GM12873 (cell line): ENCODE measurements at regions not wholly inside any gene's neighbourhood (a gene's known extent, or its start where the extent isn't known, plus 50 kb on each side); places are given as distances from the start of the nearest gene placed in this dataset.

ENCODE experiments used
- TF ChIP-seq, protein P1 (sequence below): IDR thresholded peaks from 2 replicates; pipeline ENCODE4 v1.5.1; 2012; ENCODE audit warnings: low read depth, mild to moderate bottlenecking, moderate library complexity, low read length, control low read depth; ENCODE audit not compliant: insufficient read depth; ENCODE audit errors: missing control alignments

DNA sequence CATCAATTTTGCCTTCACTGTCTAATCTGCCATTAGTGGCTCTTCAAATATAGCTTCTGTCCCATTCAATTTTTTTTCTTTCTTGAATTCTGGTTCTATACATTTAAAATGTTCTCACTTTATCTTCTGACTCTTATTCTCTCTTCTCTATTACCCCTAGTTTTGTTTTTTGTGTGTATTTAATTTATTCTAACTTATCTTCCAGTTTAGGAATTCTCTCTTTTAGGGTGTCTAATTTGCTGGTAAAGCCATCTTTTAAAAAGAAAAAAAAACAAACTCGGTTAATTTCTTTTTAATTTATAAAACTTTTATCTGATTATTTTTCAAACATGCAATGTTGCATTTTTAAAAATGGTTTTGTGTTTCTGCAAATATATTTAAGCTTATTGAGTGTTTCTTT, 80.3 kb upstream of the OXGR1 start:
- TF ChIP-seq, protein P1, sequence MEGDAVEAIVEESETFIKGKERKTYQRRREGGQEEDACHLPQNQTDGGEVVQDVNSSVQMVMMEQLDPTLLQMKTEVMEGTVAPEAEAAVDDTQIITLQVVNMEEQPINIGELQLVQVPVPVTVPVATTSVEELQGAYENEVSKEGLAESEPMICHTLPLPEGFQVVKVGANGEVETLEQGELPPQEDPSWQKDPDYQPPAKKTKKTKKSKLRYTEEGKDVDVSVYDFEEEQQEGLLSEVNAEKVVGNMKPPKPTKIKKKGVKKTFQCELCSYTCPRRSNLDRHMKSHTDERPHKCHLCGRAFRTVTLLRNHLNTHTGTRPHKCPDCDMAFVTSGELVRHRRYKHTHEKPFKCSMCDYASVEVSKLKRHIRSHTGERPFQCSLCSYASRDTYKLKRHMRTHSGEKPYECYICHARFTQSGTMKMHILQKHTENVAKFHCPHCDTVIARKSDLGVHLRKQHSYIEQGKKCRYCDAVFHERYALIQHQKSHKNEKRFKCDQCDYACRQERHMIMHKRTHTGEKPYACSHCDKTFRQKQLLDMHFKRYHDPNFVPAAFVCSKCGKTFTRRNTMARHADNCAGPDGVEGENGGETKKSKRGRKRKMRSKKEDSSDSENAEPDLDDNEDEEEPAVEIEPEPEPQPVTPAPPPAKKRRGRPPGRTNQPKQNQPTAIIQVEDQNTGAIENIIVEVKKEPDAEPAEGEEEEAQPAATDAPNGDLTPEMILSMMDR: no peak

DNA sequence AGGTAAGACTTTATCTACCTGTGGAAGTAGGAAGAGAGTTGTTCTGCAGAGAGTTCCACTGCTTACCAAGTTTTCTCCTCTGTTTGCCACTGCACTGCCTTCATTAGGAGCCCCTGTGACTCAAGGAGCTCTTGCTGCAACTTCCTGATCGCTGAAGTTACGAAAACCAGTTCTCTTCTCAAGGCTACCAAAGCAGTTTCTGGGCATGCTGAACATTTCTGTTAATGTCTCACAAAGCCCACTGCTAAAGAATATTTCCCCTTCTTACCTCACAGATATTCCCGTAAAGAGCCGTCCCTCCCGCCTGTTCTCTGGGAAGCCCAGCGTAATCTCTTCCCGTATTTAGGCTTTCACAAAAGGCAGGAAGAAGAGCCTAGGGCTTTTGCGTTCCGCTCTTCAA, 82.6 kb upstream of the OXGR1 start:
- TF ChIP-seq, protein P1: no peak

DNA sequence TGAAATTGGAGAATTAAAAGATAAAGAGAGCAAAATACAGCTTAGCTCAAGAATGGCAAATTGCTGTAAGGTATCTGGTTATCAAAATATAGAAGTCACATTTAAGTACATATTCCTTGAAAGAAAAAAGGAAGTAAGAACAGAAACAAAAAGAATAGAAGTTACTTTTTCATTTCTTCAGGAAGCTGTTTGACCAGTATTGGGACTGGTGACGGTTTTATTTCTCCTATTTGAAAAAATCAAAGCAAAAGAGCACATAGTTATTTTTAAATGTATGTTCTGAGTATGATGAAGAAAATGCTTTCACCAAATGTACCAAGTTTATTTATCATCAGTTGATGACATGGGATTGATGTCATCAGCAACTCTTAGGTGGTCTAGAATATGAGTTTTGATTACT, 83.1 kb upstream of the OXGR1 start:
- TF ChIP-seq, protein P1: no peak

DNA sequence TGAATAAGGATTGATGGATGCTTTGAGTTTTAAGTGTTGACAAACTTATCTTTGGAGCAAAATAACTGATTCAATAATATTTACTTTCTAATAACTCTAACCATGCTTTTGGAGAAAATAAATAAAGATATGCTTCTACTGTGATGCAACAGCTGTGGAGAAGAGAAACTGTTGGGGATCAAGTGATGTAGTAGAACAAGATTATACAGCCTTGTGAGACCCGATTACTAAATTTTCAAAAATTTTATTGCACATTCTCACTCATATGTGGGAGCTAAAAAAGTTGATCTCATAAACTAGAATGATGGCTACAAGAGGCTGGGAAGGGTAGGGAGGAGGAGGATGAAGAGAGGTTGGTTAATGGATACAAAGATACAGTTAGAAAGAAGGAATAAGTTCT, 85.5 kb upstream of the OXGR1 start:
- TF ChIP-seq, protein P1: no peak

DNA sequence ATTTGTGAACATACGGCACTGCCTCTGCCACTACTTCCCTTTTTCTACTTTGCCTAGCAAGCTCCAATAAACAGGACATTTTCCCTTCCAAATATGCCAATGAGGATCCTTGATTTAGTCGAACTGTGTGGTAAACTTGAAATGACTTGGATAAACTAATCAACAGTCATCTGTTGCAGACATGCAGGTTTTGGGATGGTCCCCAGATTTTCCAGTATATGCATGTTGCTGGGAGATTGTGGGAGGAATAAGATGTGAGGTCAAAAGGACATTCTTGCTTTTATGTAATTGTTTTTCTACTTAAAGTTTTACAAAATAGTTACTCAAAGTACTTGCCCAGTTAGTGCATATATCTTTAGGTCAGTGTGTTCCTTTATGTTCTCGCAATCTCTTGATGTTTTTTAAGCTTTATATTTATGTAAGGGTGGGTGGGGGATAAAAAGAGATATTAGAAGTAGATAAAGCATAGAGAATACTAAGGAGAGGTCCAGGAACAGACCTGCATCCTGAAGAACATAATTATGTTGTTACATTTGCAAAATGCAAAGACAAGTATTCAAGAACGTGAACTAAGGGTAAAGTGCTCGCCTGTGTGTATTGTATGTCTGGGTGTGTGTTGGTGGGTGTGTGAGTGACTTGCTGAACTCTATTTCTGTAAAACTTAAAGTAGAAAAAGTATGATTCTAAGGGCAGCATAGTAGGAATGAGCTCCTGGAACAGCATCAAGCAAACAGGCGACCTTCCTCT, 88.4 kb upstream of the OXGR1 start:
- TF ChIP-seq, protein P1: no peak

DNA sequence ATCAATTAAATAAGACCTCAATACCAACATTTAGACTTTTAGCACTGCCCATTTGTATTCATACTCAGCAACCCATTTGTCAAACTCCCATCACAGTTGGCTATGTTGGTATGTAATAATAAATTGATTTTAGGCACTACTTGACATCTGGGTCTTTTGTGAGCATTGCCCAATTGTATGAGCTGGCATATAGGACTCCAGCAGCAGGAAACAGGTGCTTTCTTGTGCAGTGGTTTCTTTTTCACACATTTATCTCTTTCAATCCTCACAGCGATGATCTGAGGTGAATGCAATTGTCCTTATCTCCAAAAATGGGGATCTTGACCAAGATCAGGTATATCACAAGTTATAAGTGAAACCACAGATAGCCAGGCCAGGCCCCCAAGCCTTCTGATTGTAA, 96.9 kb upstream of the OXGR1 start:
- TF ChIP-seq, protein P1: no peak

DNA sequence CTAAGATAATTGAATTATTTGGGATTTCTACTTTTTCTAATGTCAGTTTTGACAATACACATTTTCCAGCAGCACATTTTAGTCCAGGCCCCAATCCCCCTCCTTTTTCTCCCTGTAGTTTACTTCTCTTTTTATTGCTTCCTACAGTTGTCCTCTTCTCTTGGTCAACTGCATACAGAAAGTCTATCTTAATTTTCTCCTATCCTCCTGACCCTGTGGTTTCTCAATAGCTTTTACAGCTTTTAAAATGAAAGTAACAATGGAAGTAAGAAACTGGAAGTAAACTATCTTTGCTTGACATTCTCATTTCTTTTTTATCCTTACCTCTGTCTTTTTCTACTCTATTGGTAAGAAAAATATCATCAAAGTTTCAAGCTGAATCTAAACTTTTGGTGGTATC, 106.5 kb upstream of the OXGR1 start:
- TF ChIP-seq, protein P1: no peak
